GM06990 (cell line): ENCODE measurements at regions not wholly inside any gene's neighbourhood (a gene's known extent, or its start where the extent isn't known, plus 50 kb on each side); places are given as distances from the start of the nearest gene placed in this dataset.

Experiments used
- DNase-seq: peaks from one replicate; pipeline ENCODE4 v3.0.0-alpha.2; 2011; ENCODE audit not compliant: insufficient read length; ENCODE audit errors: extremely low read depth
- H3K27me3 ChIP-seq: replicated peaks from 2 replicates; pipeline ENCODE4 v1.6.0; 2011; ENCODE audit warnings: low read length; ENCODE audit not compliant: control insufficient read depth, insufficient read depth
- H3K36me3 ChIP-seq: 2 replicates; pipeline ENCODE4 v1.5.1; 2011; ENCODE audit warnings: low read length; ENCODE audit not compliant: control insufficient read depth, insufficient read depth
- H3K4me3 ChIP-seq: replicated peaks from 2 replicates; pipeline ENCODE4 v1.5.1; 2011; ENCODE audit warnings: low read depth, mild to moderate bottlenecking, control low read depth, low read length
- CTCF ChIP-seq: IDR thresholded peaks from 2 replicates; pipeline ENCODE4 v1.5.1; 2011; ENCODE audit warnings: low read length, control low read depth, mild to moderate bottlenecking, inconsistent platforms; ENCODE audit not compliant: insufficient read depth, poor library complexity, severe bottlenecking

GRCh38 chr2:67289921-67290371 lies 107.2 kb upstream of the ETAA1 start:
- H3K27me3 ChIP-seq, result no peaks in the 10 kb centered on the region
- H3K4me3 ChIP-seq, result no peak overlapping the region
- no peak for DNase-seq
- no peak for TF ChIP-seq CTCF
- no peaks in the 10 kb centered on the region for H3K36me3 ChIP-seq

GRCh38 chr2:67290451-67291290 lies 106.5 kb upstream of the ETAA1 start:
- H3K36me3 ChIP-seq, result no peaks in the 10 kb centered on the region
- H3K4me3 ChIP-seq, result no peak overlapping the region
- no peak for DNase-seq
- no peak for TF ChIP-seq CTCF
- H3K27me3 ChIP-seq, result no peaks in the 10 kb centered on the region

- Histone ChIP-seq H3K27me3 (no peaks in the 10 kb centered on the region; the same call in 1 of the 2 replicates), H3K4me3 (no peak overlapping the region), H3K36me3 (no peaks in the 10 kb centered on the region)
- no peak for TF ChIP-seq CTCF
- DNase-seq, result no peak
These were observed 102.9 kb upstream of the ETAA1 start for GRCh38 chr2:67294218-67294617.

GRCh38 chr2:67295406-67295805 lies 101.7 kb upstream of the ETAA1 start:
- H3K36me3 ChIP-seq, result no peaks in the 10 kb centered on the region
- no peak for DNase-seq
- no peak for TF ChIP-seq CTCF
- no peaks in the 10 kb centered on the region; the same call in 1 of the 2 replicates for H3K27me3 ChIP-seq
- no peak overlapping the region for H3K4me3 ChIP-seq

GRCh38 chr2:67295851-67296250 lies 101.3 kb upstream of the ETAA1 start:
- no peak for DNase-seq
- Histone ChIP-seq H3K36me3 (no peaks in the 10 kb centered on the region), H3K4me3 (no peak overlapping the region), H3K27me3 (no peaks in the 10 kb centered on the region; the same call in 1 of the 2 replicates)
- TF ChIP-seq CTCF, result no peak
